D721Med (cell line): ENCODE measurements at regions not wholly inside any gene's neighbourhood (a gene's known extent, or its start where the extent isn't known, plus 50 kb on each side); places are given as distances from the start of the nearest gene placed in this dataset.

ENCODE experiments used
- DNase-seq: peaks from one replicate; pipeline ENCODE4 v3.0.0; 2011; ENCODE audit warnings: low spot score; ENCODE audit not compliant: insufficient read length
- FAIRE-seq: peaks from 2 replicates; lab custom pipeline; 2011; peaks lifted over from hg19 to GRCh38; lab: Jason Lieb, UNC
- CTCF ChIP-seq: IDR thresholded peaks from 2 replicates; pipeline ENCODE4 v1.5.1; 2012; ENCODE audit warnings: mild to moderate bottlenecking, control low read depth; ENCODE audit not compliant: insufficient read depth; ENCODE audit errors: missing control alignments

DNA sequence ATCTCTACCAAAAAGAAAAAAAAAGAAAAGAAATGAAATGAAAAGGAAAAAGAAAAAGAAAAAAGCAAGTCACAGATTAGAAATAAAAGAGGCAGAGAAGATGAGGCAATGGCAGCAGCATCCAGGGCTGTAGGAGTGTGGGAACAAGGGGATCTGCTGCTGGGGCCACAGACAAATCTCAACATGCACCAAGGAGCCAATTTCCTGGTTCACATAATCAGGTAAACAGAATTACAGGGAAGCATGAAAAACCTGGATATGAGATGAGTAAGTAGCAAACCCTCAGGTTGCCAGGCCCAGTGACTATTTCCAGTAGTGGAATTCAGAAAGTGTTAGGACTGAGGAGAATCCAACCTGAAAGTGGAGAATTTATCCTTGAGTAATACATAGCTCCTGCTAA lies 77.4 kb upstream of the ARHGAP28 start:
- TF ChIP-seq CTCF, result no peak
- DNase-seq (no peak), FAIRE-seq (no peak)

GRCh38 chr18:6653880-6654279 lies 75.6 kb upstream of the ARHGAP28 start:
- no peak for TF ChIP-seq CTCF
- DNase-seq (no peak), FAIRE-seq (no peak)

GRCh38 chr18:6659963-6660725 lies 69.4 kb upstream of the ARHGAP28 start:
- peak; percentile 29 for FAIRE-seq
- no peak for TF ChIP-seq CTCF
- no peak for DNase-seq

DNA sequence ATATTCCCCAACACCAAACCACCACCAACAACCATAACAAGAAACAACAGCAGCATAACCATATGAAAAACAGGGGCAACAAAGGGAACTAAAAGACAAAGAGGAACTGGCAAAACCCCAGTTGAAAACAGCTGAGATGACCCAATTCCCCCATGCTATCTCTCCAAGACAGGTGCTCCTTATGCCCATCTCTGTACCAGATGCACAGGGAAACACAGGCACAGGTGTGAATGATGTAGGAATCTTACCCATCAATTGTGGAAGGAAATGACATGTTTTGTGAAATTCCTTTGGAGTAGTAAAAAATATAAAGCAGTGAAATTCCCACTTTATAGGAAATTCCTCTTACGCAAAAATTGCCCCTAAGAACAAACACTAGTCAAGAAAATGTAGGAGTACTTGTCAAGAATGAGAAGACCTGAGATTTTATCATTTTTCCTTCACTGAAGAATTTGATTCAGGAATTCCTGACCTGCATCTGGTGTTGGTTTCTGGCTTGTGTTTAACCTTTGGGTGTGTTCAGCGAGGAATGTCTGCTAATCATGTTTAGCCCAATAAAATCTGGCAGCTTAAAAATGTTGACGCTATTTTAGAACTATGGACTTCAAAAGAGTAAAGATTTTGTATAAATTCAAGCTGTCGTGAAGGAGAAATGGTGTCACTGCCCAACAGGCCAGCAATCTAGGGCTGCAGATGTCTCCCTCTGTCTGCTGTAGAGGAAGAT lies 67.7 kb upstream of the ARHGAP28 start:
- DNase-seq, result no peak

GRCh38 chr18:6666012-6666685 lies 63.4 kb upstream of the ARHGAP28 start:
- no peak for TF ChIP-seq CTCF
- peak; percentile 72 for FAIRE-seq
- no peak for DNase-seq

More for the DNA sequence above, 67.7 kb upstream of the ARHGAP28 start:
- no peak for TF ChIP-seq CTCF
- no peak for FAIRE-seq

- no peak for TF ChIP-seq CTCF
- no peak for FAIRE-seq
- DNase-seq, result no peak
Measured at GRCh38 chr18:6668836-6669235, 60.7 kb upstream of the ARHGAP28 start.
